GM19324 (cell line): ENCODE measurements at regions not wholly inside any gene's neighbourhood (a gene's known extent, or its start where the extent isn't known, plus 50 kb on each side); places are given as distances from the start of the nearest gene placed in this dataset.
"Not testable (repeated sequence)": the region's sequence is repeated elsewhere in the genome, so short reads cannot be mapped to it uniquely, and the experiment has no call there.

Experiments used
- ATAC-seq: cut with Tn5 transposase; IDR thresholded peaks from one replicate; pipeline ENCODE4 v1.9.1; 2021; ENCODE audit warnings: mild to moderate bottlenecking, moderate library complexity; ENCODE audit not compliant: unreplicated experiment, low FRiP score

- no peak for ATAC-seq
Measured at GRCh38 chr13:50599046-50599445, 244.4 kb downstream of the DLEU7 start.

- no peak for ATAC-seq
Measured at GRCh38 chr13:50599927-50600326, 243.6 kb downstream of the DLEU7 start.

GRCh38 chr13:50608370-50608769 lies 235.1 kb downstream of the DLEU7 start:
- no peak for ATAC-seq

- ATAC-seq = no peak
Measured at GRCh38 chr13:50609011-50609410, 234.5 kb downstream of the DLEU7 start.

- no peak for ATAC-seq
Measured at GRCh38 chr13:50610238-50610637, 233.3 kb downstream of the DLEU7 start.

- no peak for ATAC-seq
Measured at GRCh38 chr13:50611117-50611781, 232.2 kb downstream of the DLEU7 start.

GRCh38 chr13:50612717-50613116 lies 230.8 kb downstream of the DLEU7 start:
- no peak for ATAC-seq

GRCh38 chr13:50613356-50613831 lies 230.1 kb downstream of the DLEU7 start:
- ATAC-seq = no peak

- ATAC-seq = no peak
Measured at GRCh38 chr13:50615234-50615633, 228.3 kb downstream of the DLEU7 start.

- no peak for ATAC-seq
Measured at GRCh38 chr13:50616101-50616500, 227.4 kb downstream of the DLEU7 start.

- no peak for ATAC-seq
Measured at GRCh38 chr13:50617134-50617721, 226.3 kb downstream of the DLEU7 start.

- ATAC-seq = no peak
Measured at GRCh38 chr13:50618206-50618605, 225.3 kb downstream of the DLEU7 start.

GRCh38 chr13:50626101-50626547 lies 217.4 kb downstream of the DLEU7 start:
- no peak for ATAC-seq

- no peak for ATAC-seq
Measured at GRCh38 chr13:50627111-50627510, 216.4 kb downstream of the DLEU7 start.

GRCh38 chr13:50628512-50628911 lies 215.0 kb downstream of the DLEU7 start:
- not testable (repeated sequence) for ATAC-seq

- no peak for ATAC-seq
Measured at GRCh38 chr13:50629497-50629896, 214.0 kb downstream of the DLEU7 start.

- ATAC-seq = no peak
Measured at GRCh38 chr13:50629966-50630365, 213.5 kb downstream of the DLEU7 start.

GRCh38 chr13:50631041-50631440 lies 212.5 kb downstream of the DLEU7 start:
- ATAC-seq = no peak

GRCh38 chr13:50634339-50634738 lies 209.2 kb downstream of the DLEU7 start:
- no peak for ATAC-seq

- no peak for ATAC-seq
Measured at GRCh38 chr13:50635504-50635903, 208.0 kb downstream of the DLEU7 start.

- ATAC-seq = no peak
Measured at GRCh38 chr13:50636007-50636704, 207.3 kb downstream of the DLEU7 start.

- no peak for ATAC-seq
Measured at GRCh38 chr13:50643060-50643459, 200.4 kb downstream of the DLEU7 start.
